IPS-11a (cell line): ENCODE measurements at regions not wholly inside any gene's neighbourhood (a gene's known extent, or its start where the extent isn't known, plus 50 kb on each side); places are given as distances from the start of the nearest gene placed in this dataset.
"Not testable (repeated sequence)": the region's sequence is repeated elsewhere in the genome, so short reads cannot be mapped to it uniquely, and the experiment has no call there.

ENCODE experiments used
- H3K4me3 ChIP-seq: one replicate; pipeline ENCODE4 v1.5.1; 2013; ENCODE audit warnings: low read depth, low read length, control low read depth

- no peak overlapping the region for H3K4me3 ChIP-seq
Observed at GRCh38 chr12:25384038-25384892, 133.5 kb upstream of the KRAS start.

- H3K4me3 ChIP-seq, result no peak overlapping the region
Observed at GRCh38 chr12:25382311-25383106, 131.8 kb upstream of the KRAS start.

GRCh38 chr12:25377469-25378177 is 126.9 kb upstream of the KRAS start:
- H3K4me3 ChIP-seq, result no peak overlapping the region

DNA sequence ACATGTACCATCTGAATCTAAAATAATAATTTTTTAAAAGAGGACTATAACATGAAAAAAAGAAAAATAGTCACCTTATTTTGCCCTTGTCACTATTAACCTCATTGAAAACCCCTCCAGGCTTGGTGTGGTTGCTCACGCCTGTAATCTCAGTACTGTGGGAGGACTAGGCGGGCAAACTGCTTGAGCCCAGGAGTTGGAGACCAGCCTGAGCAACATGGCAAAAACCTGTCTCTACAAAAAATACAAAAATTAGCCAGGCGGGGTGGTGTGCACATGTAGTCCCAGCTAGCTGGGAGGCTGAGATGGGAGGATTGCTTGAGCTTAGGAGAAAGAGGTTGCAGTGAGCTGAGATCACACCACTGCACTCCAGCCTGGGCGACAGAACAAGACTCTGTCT is 126.3 kb upstream of the KRAS start:
- no peak overlapping the region for H3K4me3 ChIP-seq

DNA sequence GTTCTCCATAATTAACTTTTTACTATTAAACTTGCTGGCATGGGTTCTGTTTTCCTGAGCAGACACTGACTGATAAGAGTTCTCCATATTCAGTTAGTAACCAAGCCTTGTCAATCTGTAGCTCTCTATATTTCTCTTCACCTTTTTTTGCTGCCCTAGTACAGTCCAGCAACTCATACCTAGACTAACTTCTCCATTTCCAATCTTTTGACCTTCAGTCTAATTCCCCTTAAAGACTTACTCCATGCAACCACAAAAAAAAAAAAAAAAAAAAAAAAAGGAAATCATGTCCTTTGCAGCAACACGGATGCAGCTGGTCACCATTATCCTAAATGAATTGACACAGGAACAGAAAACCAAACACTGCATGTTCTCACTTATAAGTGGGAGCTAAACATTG is 125.7 kb upstream of the KRAS start:
- no peak overlapping the region for H3K4me3 ChIP-seq

- H3K4me3 ChIP-seq, result no peak overlapping the region
Observed at GRCh38 chr12:25372969-25373817, 122.5 kb upstream of the KRAS start.

DNA sequence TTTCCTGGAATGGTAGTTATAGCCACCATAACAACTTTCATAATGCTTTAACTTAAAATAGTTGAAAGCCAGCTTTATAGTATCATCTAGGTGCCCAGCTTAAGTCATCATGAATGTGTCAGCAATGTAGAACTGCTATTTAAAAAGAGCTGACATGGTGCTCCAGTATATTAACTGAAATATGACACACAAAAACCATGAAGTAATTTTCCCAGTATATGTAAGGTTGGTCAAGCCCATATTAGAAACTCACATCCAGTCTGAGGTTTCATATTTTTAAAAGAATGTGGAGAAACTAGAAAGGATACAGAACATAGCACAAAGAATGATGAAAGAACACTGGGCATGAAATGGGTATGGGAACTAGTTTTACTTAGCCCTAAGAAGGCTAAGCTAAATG is 121.3 kb upstream of the KRAS start:
- no peak overlapping the region for H3K4me3 ChIP-seq

GRCh38 chr12:25368557-25368956 is 117.8 kb upstream of the KRAS start:
- no peak overlapping the region for H3K4me3 ChIP-seq

DNA sequence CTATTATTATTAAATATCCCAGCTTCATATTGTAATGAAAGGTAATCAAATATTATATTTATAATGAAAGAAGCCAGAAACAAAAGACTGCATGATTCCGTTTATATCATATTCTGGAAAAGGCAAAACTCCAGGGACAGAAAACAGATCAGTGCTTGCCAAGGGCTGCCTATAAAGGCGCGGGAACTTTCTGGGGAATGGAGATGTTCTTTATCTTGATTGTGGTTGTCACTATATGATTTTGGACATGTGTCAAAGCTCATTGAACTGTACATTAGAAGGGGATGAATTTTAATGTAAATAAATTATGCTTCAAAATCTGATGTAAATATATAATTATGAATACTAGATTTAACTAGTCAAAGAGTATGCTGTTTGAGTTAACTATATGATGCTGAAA is 115.4 kb upstream of the KRAS start:
- H3K4me3 ChIP-seq, result no peak overlapping the region

GRCh38 chr12:25365340-25365730 is 114.6 kb upstream of the KRAS start:
- H3K4me3 ChIP-seq, result no peak overlapping the region

DNA sequence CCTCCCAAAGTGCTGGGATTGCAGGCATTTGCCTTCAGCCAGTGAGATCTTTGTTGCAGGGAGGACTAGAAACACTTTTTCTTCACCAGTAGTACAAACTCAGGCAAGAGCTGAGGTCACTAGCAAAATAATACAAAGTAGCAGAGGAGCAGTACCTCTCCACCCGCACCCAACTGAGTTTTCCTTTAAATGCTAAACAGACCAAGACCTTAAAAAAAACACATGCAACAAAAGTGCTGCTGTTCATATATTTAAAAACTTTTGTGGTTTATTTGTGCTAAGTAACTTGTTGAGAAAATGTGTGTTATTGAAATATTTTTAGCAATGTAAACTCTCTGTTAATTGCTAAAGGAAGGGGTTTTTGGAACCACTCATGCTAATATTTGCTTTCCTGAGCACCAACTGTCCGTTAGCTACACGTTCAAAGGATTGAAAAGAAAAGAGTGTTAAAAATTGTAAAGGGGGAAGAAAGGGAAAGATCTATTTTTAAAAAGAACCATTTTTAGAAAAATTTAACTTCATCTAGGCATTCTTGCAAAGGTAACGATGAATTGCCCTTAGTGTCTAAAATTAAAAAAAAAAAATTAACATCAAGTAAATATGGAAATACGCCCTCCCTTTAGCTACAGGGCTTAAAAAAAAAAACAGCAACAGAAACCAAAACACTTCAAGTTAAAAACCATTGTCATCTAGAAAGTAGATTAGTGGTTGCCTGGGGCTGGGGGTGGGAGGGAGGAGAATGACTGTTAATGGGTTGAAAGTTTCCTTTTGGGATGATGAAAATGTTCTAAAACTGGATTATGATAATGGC is 114.0 kb upstream of the KRAS start:
- no peak overlapping the region for H3K4me3 ChIP-seq

- no peak overlapping the region for H3K4me3 ChIP-seq
Observed at GRCh38 chr12:25362646-25363045, 111.9 kb upstream of the KRAS start.

DNA sequence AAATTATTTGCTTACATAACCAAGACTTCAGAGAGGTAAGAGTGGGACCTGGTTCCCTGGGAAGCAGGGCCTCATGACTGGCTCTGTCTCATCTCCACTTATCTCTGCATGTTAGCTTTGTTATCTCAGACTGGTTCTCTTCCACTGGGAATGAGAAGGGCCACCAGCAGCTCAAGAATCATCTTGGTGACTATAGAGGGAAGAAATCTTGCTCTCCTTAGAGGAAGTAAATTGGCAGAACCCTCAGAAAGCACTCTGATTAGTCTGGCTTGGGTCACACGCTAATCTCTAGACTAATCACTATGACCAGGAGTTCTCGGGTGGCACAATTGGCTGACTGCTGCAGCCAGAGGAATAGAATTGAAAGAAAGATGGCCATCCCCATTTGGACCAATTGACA is 110.8 kb upstream of the KRAS start:
- no peak overlapping the region for H3K4me3 ChIP-seq

GRCh38 chr12:25357595-25357994 is 106.9 kb upstream of the KRAS start:
- H3K4me3 ChIP-seq, result no peak overlapping the region

GRCh38 chr12:25352942-25353341 is 102.2 kb upstream of the KRAS start:
- not testable (repeated sequence) for H3K4me3 ChIP-seq

DNA sequence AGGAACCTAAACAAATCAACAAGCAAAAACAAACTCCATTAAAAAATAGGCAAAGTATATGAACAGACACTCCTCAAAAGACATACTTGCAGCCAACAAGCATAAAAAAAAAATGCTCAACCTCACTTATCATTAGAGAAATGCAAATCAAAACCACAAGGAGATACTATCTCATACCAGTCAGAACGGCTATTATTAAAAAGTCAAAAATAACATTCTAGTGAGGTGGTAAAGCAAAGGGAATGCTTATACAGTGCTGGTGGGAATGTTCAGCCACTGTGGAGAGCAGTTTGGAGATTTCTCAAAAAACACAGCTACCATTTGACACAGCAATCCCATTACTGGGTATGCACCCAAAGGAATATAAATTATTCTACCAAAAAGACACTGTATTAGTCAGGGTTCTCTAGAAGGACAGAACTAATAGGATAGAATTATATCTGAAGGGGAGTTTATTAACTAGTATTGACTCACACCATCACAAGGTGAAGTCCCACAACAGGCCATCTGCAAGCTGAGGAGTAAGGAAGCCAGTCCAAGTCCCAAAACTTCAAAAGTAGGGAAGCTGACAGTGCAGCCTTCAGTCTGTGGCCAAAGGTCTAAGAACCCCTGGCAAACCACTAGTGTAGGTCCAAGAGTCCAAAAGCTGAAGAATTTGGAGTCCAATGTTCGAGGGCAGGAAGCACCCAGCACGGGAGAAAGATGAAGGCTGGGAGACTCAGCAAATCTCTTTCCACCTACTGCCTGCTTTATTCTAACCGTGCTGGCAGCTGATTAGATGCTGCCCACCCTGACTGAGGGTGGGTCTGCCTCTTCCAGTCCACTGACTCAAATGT is 101.6 kb upstream of the KRAS start:
- H3K4me3 ChIP-seq, result no peak overlapping the region

DNA sequence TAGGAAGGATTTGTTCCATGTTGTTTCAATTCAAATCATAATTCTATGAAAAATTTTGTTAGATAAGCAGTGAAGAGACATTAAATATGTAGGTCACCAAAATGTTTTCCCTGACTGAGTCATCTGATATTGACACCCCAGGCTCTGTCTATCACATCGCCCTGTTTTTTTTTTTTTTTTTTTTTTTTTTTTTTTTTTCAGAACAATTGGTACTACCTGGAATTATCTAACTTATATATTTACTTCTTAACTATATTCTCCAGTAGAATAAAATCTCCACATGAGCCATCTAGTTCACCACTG is 97.8 kb upstream of the KRAS start:
- H3K4me3 ChIP-seq, result no peak overlapping the region

DNA sequence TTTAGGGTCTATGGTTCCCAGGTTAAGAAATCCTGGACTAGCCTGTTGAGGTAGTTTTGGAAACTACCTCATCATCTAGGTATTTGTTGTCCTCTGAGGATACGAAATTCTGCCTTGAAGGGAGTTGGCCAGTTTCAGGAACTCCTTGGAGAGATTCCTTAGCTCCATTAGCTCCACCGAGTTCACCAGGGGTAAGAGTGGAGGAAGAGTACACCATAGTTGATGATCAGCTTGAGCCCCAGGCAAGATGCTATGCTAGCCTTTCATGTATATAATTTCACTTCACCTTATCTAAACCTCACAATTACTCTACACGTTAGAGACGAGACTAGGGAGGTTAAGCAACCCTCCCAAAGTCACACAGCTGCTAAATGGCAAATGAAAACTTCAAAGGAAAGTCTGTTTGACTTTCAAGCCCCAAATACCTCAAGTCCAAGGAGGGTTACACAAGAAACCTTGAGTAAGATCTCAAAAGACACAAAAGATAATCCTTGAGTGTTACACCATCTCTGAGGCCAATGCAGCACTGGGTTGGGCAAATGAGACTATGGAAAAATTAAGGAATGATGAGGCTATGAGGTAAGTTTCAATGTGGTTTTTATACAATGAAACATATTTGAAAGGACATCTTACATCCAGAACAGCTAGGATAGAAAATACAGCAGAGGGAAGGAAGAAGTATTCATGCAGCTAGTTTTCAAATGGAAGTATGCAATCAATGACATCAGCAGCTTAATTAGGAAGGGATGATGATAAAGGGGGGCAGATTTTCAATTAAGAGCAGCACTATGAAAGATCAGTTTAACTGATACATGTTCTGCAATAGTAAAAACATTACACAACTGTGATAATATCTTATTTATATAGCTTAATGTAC is 97.2 kb upstream of the KRAS start:
- H3K4me3 ChIP-seq, result no peak overlapping the region
